Choroid plexus epithelial cell (primary cell): ENCODE measurements at regions not wholly inside any gene's neighbourhood (a gene's known extent, or its start where the extent isn't known, plus 50 kb on each side); places are given as distances from the start of the nearest gene placed in this dataset.

Experiments used
- DNase-seq: peaks from one replicate; pipeline ENCODE4 v3.0.0-alpha.2; 2010; ENCODE audit warnings: low read depth
- H3K4me3 ChIP-seq: 2 replicates; pipeline ENCODE4 v1.5.1; 2011; ENCODE audit warnings: low read depth, mild to moderate bottlenecking, control low read depth, low read length, moderate library complexity
- TF ChIP-seq, protein P1 (sequence below): conservative IDR thresholded peaks from 2 replicates; pipeline ENCODE4 v1.5.1; 2011; ENCODE audit warnings: low read depth, mild to moderate bottlenecking, control low read depth, inconsistent platforms, low read length, moderate library complexity

DNA sequence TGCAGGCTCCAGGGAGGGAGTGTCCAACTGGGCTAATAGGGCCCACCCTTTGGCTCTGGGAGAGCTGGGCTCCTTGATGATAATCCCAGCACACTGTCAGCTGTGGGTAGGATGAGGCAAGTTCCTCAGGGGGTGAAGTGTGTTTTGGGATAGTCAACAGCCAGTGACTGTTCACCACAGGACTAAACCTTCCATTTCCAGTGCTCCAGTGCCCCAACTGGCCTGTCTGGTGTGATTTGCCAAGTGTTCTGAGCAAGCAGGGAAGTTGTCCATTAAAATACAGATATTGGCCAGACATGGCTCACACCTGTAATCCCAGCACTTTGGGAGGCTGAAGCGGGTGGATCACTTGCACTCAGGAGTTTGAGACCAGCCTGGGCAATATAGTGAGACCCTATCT is 150.9 kb downstream of the TM9SF2 start:
- no peak overlapping the region for H3K4me3 ChIP-seq
- DNase-seq: no peak
- TF ChIP-seq, protein P1, sequence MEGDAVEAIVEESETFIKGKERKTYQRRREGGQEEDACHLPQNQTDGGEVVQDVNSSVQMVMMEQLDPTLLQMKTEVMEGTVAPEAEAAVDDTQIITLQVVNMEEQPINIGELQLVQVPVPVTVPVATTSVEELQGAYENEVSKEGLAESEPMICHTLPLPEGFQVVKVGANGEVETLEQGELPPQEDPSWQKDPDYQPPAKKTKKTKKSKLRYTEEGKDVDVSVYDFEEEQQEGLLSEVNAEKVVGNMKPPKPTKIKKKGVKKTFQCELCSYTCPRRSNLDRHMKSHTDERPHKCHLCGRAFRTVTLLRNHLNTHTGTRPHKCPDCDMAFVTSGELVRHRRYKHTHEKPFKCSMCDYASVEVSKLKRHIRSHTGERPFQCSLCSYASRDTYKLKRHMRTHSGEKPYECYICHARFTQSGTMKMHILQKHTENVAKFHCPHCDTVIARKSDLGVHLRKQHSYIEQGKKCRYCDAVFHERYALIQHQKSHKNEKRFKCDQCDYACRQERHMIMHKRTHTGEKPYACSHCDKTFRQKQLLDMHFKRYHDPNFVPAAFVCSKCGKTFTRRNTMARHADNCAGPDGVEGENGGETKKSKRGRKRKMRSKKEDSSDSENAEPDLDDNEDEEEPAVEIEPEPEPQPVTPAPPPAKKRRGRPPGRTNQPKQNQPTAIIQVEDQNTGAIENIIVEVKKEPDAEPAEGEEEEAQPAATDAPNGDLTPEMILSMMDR: no peak

DNA sequence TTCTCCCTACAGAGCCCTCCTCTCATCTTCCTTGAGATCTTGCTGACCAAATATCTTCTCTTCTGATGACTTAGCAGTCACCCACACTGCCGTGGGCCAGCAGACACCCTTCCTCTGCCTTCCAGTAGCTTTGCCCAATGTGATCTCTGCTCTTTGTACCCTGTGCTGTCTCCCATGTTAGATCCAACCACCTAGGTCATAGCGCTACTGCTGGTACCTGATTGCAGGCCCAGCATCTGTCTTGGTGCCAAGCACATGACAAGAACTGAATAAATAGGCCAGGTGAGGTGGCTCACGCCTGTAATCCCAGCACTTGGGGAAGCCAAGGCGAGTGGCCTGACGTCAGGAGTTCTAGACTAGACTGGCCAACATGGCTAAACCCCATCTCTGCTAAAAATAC is 149.7 kb downstream of the TM9SF2 start:
- no peak overlapping the region for H3K4me3 ChIP-seq
- no peak for DNase-seq
- TF ChIP-seq, protein P1: no peak

DNA sequence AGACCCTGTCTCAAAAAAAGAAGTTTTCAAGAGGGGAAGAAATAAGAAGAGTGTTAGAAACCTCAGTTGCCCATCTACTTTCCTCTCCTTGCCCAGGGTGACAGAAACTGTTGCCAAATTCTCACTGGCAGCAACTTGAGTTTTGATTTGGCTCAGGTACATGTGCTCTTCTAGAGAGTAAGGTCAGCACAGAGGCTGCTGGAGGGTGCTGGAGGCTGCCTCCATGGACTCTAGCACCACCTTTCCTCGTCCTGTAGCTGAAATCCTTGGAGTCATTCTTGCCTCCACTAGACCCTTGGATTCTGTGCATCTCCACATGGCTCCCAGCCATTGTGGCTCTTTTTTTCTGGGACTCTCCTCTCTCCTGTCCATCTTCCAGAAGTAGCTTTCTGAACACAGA is 149.1 kb downstream of the TM9SF2 start:
- no peak for DNase-seq
- TF ChIP-seq, protein P1: no peak
- no peak overlapping the region for H3K4me3 ChIP-seq

DNA sequence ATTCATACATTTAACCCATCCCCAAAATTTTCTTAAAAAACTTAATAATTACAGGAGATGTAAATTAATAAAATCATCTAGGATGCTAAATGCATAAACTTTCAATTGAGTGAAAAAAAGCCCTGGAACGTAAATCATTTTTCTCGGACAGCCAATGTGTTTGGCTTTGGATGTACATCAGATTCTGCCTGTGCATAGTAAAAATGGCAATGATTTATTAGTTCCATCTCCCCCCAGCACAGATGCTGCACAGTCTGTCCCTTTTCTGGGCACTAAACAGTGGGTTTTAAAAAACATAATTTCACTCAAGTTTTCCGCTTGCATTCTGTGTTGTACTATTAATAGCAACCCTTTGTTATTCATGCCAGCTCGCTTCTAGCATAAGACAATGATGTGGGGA is 147.7 kb downstream of the TM9SF2 start:
- TF ChIP-seq, protein P1: no peak
- no peak for DNase-seq
- H3K4me3 ChIP-seq: no peak overlapping the region

DNA sequence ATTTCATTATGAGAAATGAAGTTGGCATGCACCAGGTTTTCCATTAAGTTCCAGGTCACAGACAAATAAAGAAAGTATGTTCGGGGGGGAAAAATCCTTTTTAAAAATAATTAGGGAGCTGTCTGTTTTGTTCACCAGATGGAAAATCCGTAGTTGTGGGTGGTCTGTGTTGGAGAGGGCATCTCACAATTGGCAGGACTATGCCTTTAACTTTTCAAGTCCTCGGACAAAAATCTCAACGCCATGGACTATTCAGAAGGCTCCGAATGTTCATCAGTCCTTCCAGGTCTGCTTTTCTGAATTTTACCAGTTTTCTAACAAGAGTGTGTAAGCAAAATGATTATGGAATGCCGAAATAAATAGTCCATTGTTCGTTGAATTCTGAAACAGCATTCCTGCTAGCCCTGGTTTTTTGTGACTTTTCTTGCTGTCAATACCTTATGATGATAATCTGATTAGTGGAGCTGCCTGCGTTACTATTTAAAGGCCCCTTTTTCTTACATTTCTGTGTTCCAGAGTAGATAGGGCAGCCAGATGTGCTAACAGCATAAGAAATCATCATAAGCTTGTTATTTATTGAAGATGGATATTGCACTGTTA is 146.9 kb downstream of the TM9SF2 start:
- TF ChIP-seq, protein P1: no peak
- no peak for DNase-seq
- no peak overlapping the region for H3K4me3 ChIP-seq

DNA sequence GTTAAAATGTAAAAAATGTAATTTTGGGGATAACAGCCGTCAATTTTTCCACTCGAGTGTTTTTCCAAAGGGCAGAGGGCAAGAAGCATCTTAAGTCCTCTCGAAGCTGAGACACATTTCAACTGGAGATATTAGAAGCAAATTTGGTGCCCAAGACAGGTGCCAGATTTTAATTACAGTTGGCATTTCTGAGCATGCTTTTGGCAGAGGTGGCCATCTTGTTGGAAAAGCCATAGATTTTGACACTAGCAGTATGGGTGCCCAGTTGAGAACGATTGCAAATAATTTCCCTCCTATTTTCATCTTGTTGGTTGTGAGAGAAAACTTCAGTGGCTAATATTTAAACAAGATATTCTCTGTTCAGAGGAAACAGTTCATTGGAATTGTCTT is 146.3 kb downstream of the TM9SF2 start:
- DNase-seq: no peak
- no peak overlapping the region for H3K4me3 ChIP-seq
- TF ChIP-seq, protein P1: no peak

DNA sequence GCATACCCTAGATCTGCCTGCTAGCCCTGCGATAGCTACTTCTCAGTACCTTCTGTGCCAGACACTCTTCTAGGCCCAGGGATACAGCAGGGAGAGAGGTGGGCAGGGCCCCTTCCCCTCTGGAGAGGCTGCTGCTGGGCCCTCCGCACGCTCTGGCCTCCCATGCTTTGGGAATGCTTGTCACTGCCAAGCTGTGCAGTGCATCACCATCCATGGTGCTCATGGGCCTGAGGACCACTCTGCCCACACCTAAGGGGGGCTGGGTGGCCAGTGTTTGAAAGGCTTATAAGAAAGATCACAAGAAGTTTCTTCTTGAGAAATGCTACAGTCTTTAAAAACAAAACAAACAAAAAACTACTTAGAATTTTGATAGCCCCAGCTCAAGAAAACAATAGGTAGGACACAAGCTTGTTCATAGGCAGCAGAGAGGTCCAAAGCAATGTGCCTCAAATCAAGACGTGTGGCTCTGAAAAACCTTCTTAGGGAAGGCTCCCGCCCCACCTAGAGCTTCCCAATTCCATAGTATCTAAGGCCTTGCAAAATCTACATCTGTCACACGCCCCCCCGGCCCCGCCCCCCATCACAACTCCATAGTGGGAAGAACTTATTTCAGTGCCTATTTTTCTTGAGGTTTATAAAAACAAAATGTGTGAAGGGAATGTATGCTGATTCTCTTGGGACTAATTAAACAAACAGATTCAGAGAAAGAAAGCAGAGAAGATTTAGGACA is 145.8 kb downstream of the TM9SF2 start:
- TF ChIP-seq, protein P1: no peak
- no peak overlapping the region for H3K4me3 ChIP-seq
- DNase-seq: no peak
